ENCODE measurements at regions not wholly inside any gene's neighbourhood (a gene's known extent, or its start where the extent isn't known, plus 50 kb on each side); places are given as distances from the start of the nearest gene placed in this dataset.

GRCh38 chr2:890791-891190 lies 59.9 kb upstream of the SNTG2 start:
- TF ChIP-seq EP300 (IDR thresholded peaks at IDR 0.05) (no peak), CTCF (IDR thresholded peaks at IDR 0.05) (no peak)

Measured in stomach (tissue), 4 donors.